PC-9 (cell line): ENCODE measurements at regions not wholly inside any gene's neighbourhood (a gene's known extent, or its start where the extent isn't known, plus 50 kb on each side); places are given as distances from the start of the nearest gene placed in this dataset.

Experiments used
- BruUV-seq: library from RNA; stranded (reverse); fragments of 400-500 nt; replicated peaks from 2 replicates; lab custom pipeline; 2021; lab: Mats Ljungman, UMichigan
- CTCF ChIA-PET: fragments of 300-600 bp; sonication (Branson Sonifier 250); formaldehyde crosslinking; loops from one replicate; lab custom pipeline; 2022; ENCODE audit warnings: antibody characterized with exemption; lab: Charles Lee
- POLR2A ChIA-PET: fragments of 300-600 bp; sonication (Branson Sonifier 250); formaldehyde crosslinking; loops from one replicate; lab custom pipeline; 2022; ENCODE audit warnings: antibody characterized with exemption; ENCODE audit not compliant: unreplicated experiment; lab: Charles Lee
- DNase-seq, 2 experiments: peaks; one replicate each; pipeline versions ENCODE4 v3.0.0 to v3.0.0-alpha.2; 2015 to 2022; ENCODE audit warnings: mixed read lengths in 1 of 2
- H2AFZ ChIP-seq: fragments of 200-600 bp; sonication (generic); 2 replicates; pipeline ENCODE4 v1.8.1; 2017; ENCODE audit warnings: antibody characterized with exemption
- H3F3A ChIP-seq: fragments of 200-600 bp; sonication (generic); 2 replicates; pipeline ENCODE4 v1.8.1; 2017; ENCODE audit warnings: antibody characterized with exemption, mild to moderate bottlenecking, low read depth; ENCODE audit not compliant: insufficient read depth
- H3K27ac ChIP-seq: fragments of 200-600 bp; sonication (generic); 2 replicates; pipeline ENCODE4 v1.6.1; 2016; ENCODE audit warnings: mixed run types
- H3K27me3 ChIP-seq: fragments of 200-600 bp; sonication (generic); 2 replicates; pipeline ENCODE4 v1.6.1; 2016; ENCODE audit warnings: low read depth, mixed run types; ENCODE audit not compliant: insufficient read depth
- H3K36me3 ChIP-seq: fragments of 200-600 bp; sonication (generic); 2 replicates; pipeline ENCODE4 v1.6.1; 2016; ENCODE audit warnings: low read depth, mixed run types
- H3K4me1 ChIP-seq: fragments of 200-600 bp; sonication (generic); replicated peaks from 2 replicates; pipeline ENCODE4 v1.6.1; 2016; ENCODE audit warnings: mixed run types; ENCODE audit not compliant: insufficient read depth
- H3K4me2 ChIP-seq: fragments of 200-600 bp; sonication (generic); 2 replicates; pipeline ENCODE4 v1.6.1; 2017; ENCODE audit warnings: mixed run types
- H3K4me3 ChIP-seq: fragments of 200-600 bp; sonication (generic); 2 replicates; pipeline ENCODE4 v1.6.1; 2016; ENCODE audit warnings: mixed run types
- H3K79me2 ChIP-seq: fragments of 200-600 bp; sonication (generic); 2 replicates; pipeline ENCODE4 v1.6.1; 2017; ENCODE audit warnings: low read depth, mixed run types
- H3K9me2 ChIP-seq: fragments of 200-600 bp; sonication (generic); 2 replicates; pipeline ENCODE4 v1.8.1; 2017; ENCODE audit warnings: mild to moderate bottlenecking; ENCODE audit not compliant: insufficient read depth
- H3K9me3 ChIP-seq: fragments of 200-600 bp; sonication (generic); 2 replicates; pipeline ENCODE4 v1.8.1; 2016; ENCODE audit warnings: low read depth; ENCODE audit not compliant: insufficient read depth
- H4K20me1 ChIP-seq: fragments of 200-600 bp; sonication (generic); 2 replicates; pipeline ENCODE4 v1.8.1; 2017; ENCODE audit not compliant: insufficient read depth
- CTCF ChIP-seq: fragments of 200-600 bp; sonication (generic); conservative IDR thresholded peaks from 2 replicates; pipeline ENCODE4 v1.6.1; 2017; ENCODE audit warnings: mixed run types, antibody characterized with exemption, mild to moderate bottlenecking, moderate library complexity
- EZH2 ChIP-seq: fragments of 200-600 bp; sonication (generic); IDR thresholded peaks from 2 replicates; pipeline ENCODE4 v1.8.0; 2017; ENCODE audit warnings: antibody characterized with exemption, low read depth
- intact Hi-C: fragments of 100-400 bp; cut with micrococcal nuclease; formaldehyde crosslinking; loops from one replicate; pipeline ENCODE4 v1.10.0; 2022; ENCODE audit not compliant: unreplicated experiment

- intact Hi-C loops: no loop called here
- ChIA-PET CTCF (no interaction called here), POLR2A (no interaction called here)
- no peak for DNase-seq
- Histone ChIP-seq H3K4me3 (no peak overlapping the region), H3K36me3 (no peaks in the 10 kb centered on the region), H3K9me2 (no peaks in the 10 kb centered on the region), H3K27me3 (no peaks in the 10 kb centered on the region), H3K4me1 (no peaks in the 10 kb centered on the region), H3K27ac (no peak overlapping the region), H2AFZ (no peak overlapping the region), H3K9me3 (no peaks in the 10 kb centered on the region), H3K4me2 (no peak overlapping the region), H3K79me2 (no peaks in the 10 kb centered on the region), H3F3A (no peaks in the 10 kb centered on the region), H4K20me1 (no peaks in the 10 kb centered on the region)
- TF ChIP-seq CTCF (no peak), EZH2 (no peak)
- BruUV-seq: no TSS peak
Measured at GRCh38 chr21:18986197-18986596, 582.6 kb upstream of the TMPRSS15 start.

GRCh38 chr21:18987520-18988026, 584.0 kb upstream of the TMPRSS15 start:
- Histone ChIP-seq H3F3A (no peaks in the 10 kb centered on the region), H3K36me3 (no peaks in the 10 kb centered on the region), H3K27me3 (no peaks in the 10 kb centered on the region), H3K4me3 (no peak overlapping the region), H3K27ac (no peak overlapping the region), H3K9me2 (no peaks in the 10 kb centered on the region), H3K4me1 (no peaks in the 10 kb centered on the region), H3K79me2 (no peaks in the 10 kb centered on the region), H2AFZ (no peak overlapping the region), H3K9me3 (no peaks in the 10 kb centered on the region), H4K20me1 (no peaks in the 10 kb centered on the region), H3K4me2 (no peak overlapping the region)
- DNase-seq: no peak
- intact Hi-C loops: no loop called here
- TF ChIP-seq EZH2 (no peak), CTCF (no peak)
- ChIA-PET POLR2A (no interaction called here), CTCF (no interaction called here)
- no TSS peak for BruUV-seq

- no peak for TF ChIP-seq EZH2
- TF ChIP-seq CTCF: no peak
- no peaks in the 10 kb centered on the region for H3K4me1 ChIP-seq
- no peaks in the 10 kb centered on the region for H3K27me3 ChIP-seq
- no peaks in the 10 kb centered on the region for H4K20me1 ChIP-seq
- no peaks in the 10 kb centered on the region for H3K9me3 ChIP-seq
- BruUV-seq: no TSS peak
- H3F3A ChIP-seq: no peaks in the 10 kb centered on the region
- no peak overlapping the region for H3K4me3 ChIP-seq
- intact Hi-C loops: no loop called here
- H3K79me2 ChIP-seq: no peaks in the 10 kb centered on the region
- ChIA-PET CTCF (no interaction called here), POLR2A (no interaction called here)
- H3K9me2 ChIP-seq: no peaks in the 10 kb centered on the region; the same call in 1 of the 2 replicates
- H3K4me2 ChIP-seq: no peak overlapping the region
- no peak overlapping the region for H3K27ac ChIP-seq
- DNase-seq: no peak
- no peak overlapping the region for H2AFZ ChIP-seq
- H3K36me3 ChIP-seq: no peaks in the 10 kb centered on the region
Measured at GRCh38 chr21:18989953-18990495, 586.4 kb upstream of the TMPRSS15 start.
